Omental fat pad (tissue), 3 donors: ENCODE measurements at regions not wholly inside any gene's neighbourhood (a gene's known extent, or its start where the extent isn't known, plus 50 kb on each side); places are given as distances from the start of the nearest gene placed in this dataset.
A peak's percentile ranks its signal among the peaks of the same experiment; 100 is the strongest.

Experiments
- ATAC-seq: fragments of 150-250 bp; one replicate; pipeline ENCODE4 v1.9.1; 2016; ENCODE audit warnings: mild to moderate bottlenecking, moderate library complexity; ENCODE audit not compliant: low FRiP score
- DNase-seq: peaks from one replicate; pipeline ENCODE4 v3.0.0-alpha.2; 2019; ENCODE audit warnings: low spot score
- TF ChIP-seq, protein P1 (sequence below), 3 donors: fragments of 450-650 bp; IDR thresholded peaks; one replicate each; pipeline ENCODE4 v1.5.1; 2016 to 2017; ENCODE audit warnings: antibody characterized with exemption in 3 of 3, mild to moderate bottlenecking in 3 of 3, moderate library complexity in 2 of 3

DNA sequence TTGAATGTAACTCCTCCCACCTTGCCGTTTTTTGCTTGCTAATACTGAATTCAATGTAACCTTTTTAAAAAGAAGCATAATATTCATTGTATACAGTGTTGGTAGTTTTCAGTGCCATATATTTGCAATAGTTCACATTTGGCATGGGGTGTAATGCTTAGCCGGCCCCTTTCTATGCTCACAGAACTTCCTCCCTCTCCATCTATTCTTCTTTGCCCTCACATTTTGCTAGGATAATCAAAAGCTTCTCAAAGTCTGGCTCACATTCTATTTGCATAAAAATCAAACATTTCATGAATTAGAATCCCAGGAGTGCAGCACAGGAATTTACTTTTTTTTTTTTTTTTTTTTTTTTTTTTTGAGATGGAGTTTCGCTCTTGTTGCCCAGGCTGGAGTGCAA, 226.3 kb upstream of the MPDZ start:
- no peak for ATAC-seq
- DNase-seq = no peak
- TF ChIP-seq, protein P1, sequence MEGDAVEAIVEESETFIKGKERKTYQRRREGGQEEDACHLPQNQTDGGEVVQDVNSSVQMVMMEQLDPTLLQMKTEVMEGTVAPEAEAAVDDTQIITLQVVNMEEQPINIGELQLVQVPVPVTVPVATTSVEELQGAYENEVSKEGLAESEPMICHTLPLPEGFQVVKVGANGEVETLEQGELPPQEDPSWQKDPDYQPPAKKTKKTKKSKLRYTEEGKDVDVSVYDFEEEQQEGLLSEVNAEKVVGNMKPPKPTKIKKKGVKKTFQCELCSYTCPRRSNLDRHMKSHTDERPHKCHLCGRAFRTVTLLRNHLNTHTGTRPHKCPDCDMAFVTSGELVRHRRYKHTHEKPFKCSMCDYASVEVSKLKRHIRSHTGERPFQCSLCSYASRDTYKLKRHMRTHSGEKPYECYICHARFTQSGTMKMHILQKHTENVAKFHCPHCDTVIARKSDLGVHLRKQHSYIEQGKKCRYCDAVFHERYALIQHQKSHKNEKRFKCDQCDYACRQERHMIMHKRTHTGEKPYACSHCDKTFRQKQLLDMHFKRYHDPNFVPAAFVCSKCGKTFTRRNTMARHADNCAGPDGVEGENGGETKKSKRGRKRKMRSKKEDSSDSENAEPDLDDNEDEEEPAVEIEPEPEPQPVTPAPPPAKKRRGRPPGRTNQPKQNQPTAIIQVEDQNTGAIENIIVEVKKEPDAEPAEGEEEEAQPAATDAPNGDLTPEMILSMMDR (IDR thresholded peaks at IDR 0.05) = no peak

DNA sequence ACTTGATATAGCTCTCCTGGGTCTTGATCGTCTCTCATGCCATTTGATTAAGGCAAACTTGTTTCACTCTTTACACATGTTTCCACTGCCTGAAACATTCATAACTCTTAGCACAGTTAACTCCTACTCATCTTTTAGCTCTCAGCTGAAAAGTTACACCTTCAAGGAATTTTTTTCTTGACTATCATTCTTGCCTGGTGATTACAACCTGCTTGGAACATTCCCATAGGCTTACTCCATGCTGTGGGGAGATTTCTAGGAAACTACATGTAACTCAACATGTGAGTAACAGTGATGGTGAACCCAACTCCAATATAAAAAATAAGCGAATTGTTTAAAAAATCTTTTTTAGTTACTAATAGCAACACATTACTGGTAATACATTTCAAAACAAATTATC, 224.1 kb upstream of the MPDZ start:
- ATAC-seq (peak; percentile 87), DNase-seq (no peak)
- TF ChIP-seq, protein P1 (IDR thresholded peaks at IDR 0.05) = no peak

DNA sequence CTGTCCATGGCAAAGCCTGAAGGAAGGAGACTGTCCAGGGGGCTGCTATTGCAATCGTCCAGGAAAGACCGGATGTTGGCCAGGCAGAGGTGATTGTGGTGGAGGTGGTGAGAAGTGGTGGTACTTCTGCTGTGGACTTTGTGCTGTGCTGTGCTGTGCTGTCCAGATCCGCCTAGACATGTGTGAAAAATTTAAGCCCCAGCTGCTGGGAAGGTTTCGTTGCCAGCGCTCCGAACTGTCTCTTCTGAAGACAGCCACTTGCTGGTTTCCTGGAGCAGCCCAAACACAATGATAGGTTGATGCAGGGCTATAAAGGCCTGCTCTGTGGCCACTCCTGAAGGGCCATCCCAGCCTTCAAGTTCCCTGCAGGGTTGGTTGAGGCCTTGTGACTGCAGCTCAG, 223.0 kb upstream of the MPDZ start:
- TF ChIP-seq, protein P1 (IDR thresholded peaks at IDR 0.05) = no peak
- ATAC-seq (no peak), DNase-seq (no peak)

DNA sequence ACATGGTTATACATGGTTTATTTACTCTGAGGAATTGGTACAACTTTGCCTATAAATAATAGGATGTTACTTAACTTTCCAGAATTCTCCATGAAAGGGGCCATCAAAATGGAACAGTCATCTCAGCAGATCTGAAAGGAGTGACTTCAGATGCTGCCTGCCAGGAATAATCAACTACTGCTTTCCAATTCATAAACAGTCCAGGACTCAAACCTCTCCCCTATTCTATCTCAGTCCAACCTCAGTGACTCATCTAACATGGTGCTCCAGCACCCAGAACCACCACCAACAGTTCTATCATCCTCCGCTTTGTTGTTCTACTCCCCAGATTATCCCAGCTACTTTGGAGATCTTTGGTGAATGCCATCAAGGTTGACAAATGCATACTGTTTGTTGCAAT, 221.5 kb upstream of the MPDZ start:
- DNase-seq (no peak), ATAC-seq (no peak)
- TF ChIP-seq, protein P1 (IDR thresholded peaks at IDR 0.05) = no peak

DNA sequence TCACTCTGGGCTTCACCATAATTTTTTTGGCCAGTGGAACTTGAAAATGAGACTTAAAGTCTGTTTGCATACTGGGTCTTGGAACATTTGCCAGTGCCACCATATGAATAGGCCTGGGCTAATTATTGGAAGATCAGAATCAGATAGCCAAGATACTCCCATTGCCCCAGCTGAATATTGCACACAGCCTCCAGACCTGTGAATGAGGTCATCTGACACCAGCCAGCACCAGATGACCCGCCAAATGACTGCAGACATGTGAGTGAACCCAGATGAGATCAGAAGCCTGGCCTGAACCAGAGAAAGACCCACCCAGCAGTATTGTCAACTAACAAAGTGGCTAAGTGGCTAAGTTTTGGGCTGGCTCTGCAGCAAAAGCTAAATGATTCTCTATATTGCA, 220.5 kb upstream of the MPDZ start:
- DNase-seq = no peak
- TF ChIP-seq, protein P1 (IDR thresholded peaks at IDR 0.05) = no peak
- no peak for ATAC-seq

DNA sequence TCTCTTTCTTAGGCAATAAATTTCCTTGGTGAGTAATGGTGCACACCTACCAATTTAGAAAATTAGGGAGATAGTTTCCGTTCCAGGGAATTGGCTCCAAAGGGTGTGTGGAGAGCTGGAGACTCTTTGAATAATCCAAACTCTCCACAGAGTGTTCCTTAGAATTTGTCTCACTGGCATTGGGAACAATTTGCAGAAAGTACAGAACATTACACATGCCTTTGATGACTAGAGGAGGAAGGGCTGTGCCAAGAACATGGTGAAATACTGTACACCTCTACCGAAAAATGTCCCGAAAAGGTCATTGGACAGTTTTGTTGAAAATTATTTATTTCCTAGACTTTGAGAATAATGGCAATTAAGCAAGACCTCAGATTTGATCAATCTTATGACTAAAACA, 214.2 kb upstream of the MPDZ start:
- TF ChIP-seq, protein P1 (IDR thresholded peaks at IDR 0.05) = no peak
- ATAC-seq (no peak), DNase-seq (no peak)

DNA sequence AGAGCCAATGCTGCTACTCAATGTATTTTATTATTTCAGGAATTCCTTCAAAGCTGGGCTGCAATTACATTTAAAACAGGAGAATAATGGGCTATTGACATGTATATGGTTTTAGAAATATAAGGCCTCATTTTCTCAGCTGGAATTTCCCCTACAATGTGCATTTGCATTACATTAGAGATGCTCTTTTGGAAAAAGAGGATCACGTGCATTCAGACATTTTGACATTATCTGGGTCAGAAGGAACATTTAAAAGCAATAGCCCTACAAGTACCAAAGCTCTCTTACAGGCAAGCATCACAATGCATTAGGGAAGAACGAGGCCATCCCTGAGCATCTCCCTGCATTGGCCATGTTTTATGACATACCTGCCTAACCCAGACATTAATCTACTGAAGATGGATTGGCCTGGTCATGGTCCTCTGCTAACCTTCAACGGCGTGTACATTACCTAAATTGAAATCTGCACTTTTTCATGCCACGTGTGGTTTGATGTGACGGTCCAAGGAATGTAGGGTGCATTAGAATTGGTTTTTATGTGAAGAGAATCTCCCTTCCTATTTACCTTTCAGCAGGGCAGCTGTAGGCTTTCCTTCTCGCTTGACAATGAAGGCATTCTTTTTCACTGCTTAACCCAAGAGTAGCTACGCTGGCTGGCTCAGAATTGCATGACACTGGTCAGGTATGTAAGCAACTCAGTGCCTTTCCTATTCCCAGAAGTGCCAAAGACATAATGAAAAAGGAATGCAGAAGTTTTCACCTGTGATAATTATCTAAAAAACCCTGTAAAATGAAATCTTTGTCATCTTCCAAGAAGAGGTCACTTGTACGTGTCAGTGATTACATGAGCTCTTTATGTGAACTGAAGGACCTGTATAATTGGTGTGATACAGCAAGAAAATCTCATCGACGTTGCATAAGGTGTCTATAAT, 212.3 kb upstream of the MPDZ start:
- ATAC-seq (no peak), DNase-seq (no peak)
- TF ChIP-seq, protein P1 (IDR thresholded peaks at IDR 0.05) = no peak
